GM19023 (cell line): ENCODE measurements at regions not wholly inside any gene's neighbourhood (a gene's known extent, or its start where the extent isn't known, plus 50 kb on each side); places are given as distances from the start of the nearest gene placed in this dataset.

Source experiments
- ATAC-seq: cut with Tn5 transposase; IDR thresholded peaks from one replicate; pipeline ENCODE4 v1.9.1; 2021; ENCODE audit warnings: mild to moderate bottlenecking, moderate library complexity; ENCODE audit not compliant: unreplicated experiment

DNA sequence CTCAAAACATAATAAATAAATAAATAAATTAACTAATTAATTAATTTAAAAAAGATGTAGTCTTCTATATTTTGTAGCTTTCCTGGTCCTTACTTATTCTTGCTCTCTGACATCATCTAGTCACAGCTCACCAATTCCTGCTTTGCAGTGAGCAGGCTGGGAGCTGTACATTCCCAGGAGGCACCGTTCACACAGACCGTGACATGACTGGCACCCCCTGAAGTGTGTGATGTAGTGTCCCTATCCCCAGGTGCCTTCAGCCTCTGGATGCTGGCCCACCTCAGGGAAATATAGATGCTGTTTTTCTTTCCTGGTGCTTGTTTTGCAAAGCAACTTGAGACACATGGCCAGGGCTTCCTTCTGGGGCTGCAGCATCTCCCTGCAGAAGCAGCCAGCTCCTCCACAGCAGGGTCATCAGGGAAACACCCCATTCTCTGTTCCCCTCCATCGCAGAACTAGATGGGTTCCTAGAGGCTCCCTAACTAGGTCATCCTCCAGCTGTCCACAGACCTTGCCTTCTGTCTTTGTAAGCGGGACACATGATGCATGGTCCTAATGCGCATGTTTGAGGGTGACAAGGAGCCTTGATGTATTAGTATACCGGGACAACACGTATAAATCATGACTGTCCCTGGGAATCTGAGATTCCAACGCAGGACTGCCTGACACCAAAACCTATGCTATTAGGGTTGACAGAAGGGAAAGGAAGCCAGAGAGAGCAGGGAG lies 76.4 kb downstream of the RHOB start:
- no peak for ATAC-seq

DNA sequence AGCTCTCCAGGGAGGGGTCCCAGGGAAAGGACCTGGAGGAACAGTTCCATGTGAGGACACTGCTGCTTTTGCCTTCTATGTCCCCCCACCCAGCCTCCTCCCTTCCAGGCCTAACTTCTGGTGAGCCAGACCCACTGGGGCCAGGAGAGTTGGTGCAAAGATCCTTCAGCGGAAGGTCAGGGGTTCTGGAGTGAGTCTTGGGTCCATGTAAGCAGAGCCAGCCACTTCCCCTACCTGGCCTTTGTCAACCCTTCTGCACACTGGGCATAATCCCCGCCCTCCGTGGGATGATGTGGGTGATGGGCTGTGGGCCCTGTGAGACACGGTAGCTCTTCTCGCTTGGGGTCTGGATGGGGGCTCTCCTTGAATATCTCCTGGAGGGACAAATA lies 76.9 kb downstream of the RHOB start:
- ATAC-seq, result no peak

DNA sequence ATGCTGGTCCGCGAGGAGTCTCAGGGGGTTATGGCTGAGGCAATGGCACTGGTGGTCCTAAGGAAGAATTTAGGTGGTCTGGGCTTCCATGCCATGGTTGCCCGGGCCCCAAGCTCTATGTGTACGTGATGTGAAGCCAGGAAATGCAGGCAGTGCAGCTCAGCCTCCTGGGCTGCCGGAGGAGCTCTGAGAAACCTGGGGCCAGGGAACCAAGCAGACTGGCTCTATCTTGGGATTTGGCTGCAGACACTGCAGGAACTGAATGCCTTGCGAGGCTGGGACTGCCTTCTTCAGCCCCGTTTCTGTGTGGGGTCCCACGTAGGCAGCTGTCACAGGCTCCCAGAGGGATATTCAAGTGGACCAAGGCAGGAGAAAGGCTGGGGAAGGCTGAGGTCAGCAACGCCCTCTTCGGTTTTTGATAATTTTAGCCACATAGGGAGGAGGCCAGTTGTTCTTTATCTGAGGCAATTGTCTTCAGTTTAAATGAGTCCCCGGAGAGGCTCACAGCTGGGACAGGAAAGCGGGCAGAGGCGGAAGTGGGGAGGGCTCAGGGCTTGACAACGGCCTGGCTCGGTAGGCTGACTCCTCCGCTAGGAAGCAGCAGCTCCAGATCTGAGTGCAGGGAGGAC lies 77.7 kb downstream of the RHOB start:
- peak; percentile 76 for ATAC-seq

DNA sequence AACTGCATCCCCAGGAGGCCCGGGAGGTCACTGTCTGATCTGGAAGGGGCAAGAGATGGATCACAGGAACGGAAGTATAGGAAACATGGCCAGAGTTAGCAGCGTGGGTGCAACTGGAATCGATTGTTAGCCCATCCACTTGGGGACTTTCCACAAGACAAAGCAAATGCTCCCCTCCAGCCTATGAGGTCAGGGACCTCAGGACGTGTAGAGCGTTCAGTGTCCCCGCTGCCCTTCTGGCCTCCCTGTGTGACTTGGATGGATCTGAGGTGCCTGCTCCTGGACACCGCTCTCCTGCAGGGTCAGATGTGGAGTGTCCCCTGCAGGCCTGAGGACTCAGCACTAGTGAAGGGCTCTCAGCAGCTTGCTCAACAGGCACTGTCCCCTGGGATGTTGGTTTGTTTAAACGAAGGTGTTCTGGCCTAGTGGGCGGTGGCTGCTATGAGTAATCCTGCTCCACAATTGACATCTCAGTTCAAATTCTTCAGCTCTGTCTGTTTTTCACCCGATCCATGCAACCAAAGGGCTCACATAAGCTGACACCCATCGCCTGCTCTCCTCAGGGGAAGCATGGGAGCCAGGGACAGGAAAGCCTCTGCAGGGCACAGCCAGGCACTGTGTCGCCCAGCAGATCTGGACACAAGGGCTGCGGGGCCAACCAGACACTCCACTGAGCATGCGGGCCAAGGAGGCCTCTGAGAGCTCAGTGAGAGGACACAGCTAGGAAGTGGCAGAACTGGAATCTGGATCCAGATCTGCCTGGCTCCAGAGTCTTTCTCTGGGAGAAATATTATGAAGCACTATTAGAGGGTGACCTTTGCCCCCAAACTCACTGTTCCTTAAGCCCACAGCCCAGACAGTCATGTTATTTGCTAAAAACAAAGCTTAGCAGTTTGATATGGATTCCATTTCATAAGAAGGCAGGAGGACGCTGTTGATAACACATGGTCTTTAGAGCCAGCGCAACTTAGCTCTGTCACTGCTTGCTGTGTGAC lies 78.5 kb downstream of the RHOB start:
- ATAC-seq, result peak; percentile 89

DNA sequence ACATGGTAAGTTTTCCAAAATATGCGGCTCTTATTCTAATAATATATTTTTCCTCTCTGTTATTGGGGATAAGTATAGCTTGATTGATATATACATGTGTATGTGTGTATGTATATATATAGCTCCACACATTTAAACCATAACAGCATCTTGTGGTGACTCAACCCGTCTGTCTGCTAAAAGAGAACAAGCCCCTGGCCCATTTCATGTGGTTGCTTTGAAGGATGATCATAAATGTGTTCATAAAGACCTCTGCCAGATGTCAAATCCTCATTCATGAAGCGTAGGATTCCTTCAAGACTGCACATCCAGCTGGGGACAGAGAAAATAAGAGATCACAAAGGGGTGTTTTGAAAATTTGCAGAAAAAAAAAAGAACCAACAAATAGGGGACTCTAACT lies 79.3 kb downstream of the RHOB start:
- ATAC-seq, result no peak

DNA sequence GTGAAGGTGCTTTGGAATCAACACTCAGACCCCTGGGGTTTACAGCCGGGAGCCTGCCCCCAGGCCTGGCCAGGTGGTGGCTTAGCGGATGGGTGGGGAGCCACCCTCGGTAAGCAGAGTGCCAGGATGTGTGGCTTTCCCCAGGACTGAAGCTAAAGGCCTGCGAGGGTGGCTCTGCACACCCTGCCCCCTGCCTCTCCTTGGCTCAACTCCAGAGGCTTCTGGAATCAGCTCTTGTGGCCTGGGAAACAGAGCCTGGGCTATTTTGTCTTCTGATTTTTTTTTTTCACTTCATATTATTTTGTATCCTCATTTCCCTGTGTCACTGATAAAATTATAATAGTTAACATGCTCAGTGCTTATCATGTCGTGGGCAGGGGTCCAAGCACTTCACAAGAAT lies 79.8 kb downstream of the RHOB start:
- ATAC-seq, result no peak

DNA sequence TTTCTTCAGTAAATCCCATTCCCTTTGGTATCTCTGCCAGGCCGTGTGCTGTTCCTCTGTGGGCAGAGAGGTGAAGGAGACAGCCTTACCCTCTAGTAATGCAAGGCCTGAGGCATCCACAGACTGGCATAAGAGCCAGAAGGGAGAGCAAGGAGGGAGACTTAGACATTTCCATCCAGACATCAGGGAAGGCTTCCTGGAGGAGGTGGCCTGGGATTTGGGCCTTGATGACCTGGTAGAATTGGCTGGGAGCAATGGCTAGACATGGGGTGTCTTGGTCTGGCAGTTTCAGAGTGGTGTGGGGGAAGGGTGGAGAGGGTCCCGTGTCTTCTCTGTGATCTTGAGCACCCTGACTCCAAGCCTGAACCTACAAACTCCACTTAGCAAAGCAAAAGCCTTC lies 81.8 kb downstream of the RHOB start:
- ATAC-seq, result no peak

DNA sequence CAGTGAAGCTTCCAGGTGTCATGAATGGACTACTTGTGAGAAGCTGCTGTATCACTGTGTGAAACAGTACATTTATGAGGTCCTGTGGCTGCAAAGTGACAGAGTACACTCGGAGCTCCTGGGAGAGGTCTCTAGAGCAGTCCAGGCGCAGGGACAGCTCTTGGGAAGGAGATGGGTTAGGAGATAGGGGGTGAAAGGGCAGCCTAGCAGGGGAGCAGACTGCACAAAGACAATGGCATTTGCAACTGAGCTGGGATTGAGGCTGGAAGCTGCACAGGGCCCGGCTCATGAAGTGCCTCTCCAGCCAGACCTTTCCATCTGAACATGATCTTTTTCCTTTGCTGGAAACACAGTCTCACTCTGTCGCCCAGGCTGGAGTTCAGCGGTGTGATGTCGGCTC lies 83.6 kb downstream of the RHOB start:
- ATAC-seq, result no peak

DNA sequence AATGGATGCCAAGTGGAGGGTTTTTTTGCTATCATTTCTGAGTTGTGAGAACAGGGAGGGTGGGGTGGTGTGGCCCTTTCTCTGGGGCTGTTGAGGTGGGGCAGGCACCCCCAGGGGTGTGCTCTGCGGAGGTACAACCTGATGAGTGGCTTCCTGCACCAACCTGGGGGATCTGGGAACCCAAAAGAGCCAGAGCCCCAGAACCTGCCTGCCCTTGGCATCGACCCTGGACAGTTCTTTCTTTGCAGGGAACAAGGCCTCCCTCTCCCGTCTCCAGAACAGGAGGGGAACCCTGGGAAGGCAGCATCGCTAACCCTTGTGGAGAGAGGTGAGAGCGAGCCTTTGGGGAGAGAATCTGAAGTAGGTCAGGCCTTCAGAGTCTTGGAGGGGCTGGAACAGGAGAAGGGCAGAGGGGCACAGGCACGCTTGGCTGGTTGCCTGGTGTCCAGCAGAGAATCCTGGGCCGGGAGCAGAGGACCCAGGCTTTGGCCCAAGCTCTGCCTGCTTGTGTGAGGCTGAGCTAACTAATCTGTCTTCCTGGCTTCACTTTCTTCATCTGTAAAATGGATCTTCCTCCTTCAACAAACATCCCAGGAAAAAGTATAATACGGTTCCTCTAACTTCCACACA lies 84.9 kb downstream of the RHOB start:
- no peak for ATAC-seq

DNA sequence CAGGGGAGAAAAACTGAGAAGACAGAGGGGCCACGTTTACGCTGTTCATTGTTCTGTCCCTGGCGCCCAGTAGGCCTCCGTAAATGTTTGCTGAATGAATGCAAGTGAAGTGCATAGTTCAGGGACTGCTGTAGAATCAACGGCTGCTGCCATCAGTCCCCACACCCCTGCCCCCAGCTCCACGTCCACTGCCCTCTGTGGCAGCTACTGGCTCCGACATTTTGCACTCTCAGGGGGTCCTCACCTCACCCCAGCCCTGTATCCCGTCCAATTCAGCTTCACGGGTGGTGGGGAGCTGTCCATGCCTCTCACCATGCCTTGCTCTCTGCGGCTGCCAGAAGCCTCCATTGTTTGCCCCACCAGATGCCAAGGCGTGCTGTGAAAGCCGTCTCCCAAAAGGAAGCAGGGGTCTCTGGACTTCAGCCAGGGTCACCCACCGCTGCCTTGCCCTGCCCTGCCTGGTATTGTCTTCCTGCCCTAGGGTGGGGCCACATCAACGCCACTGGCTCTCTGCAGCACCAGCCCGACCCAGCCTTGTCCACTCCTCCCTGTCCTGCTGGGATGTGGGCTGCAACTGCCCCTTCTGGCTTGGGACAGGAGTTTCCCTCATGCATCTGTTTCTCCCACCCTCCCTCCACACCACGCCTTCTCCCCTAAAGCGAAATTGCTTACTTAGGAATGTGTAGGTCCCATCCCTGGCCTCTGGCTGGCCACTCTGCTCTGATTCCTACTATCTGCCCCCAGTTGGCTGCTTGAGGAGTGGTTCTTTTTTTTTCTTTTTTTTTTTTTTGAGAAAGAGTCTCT lies 86.0 kb downstream of the RHOB start:
- ATAC-seq, result no peak

DNA sequence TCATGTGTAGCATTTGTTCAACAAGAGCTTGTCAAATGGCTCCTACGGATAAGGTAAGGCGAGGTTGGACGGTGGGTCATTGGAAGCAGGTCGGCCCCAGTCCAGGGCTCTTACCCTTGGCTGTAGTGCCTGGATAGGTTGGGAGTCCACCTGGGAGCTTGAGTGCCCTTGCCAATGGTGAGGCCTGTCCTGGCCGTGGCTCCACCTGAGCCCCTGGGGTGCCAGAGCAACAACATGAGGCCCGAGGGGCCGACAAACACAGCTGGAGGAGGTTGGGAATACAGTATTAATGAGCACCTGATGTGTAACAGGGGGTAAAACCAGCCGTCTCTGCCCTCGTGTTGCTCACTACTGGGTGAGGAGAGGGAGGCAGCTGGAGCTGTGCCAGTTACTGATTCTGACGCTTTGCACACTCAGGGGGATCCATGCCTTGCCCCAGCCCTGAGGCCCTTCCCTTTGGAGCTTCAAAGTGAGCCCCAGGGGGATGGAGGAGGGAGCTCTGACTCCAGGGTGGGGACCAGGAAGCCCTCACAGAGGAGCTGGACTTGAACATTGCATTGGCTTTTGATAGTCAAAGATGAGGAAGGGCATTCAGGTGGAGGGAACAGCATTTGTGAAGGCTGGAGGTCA lies 87.2 kb downstream of the RHOB start:
- no peak for ATAC-seq

DNA sequence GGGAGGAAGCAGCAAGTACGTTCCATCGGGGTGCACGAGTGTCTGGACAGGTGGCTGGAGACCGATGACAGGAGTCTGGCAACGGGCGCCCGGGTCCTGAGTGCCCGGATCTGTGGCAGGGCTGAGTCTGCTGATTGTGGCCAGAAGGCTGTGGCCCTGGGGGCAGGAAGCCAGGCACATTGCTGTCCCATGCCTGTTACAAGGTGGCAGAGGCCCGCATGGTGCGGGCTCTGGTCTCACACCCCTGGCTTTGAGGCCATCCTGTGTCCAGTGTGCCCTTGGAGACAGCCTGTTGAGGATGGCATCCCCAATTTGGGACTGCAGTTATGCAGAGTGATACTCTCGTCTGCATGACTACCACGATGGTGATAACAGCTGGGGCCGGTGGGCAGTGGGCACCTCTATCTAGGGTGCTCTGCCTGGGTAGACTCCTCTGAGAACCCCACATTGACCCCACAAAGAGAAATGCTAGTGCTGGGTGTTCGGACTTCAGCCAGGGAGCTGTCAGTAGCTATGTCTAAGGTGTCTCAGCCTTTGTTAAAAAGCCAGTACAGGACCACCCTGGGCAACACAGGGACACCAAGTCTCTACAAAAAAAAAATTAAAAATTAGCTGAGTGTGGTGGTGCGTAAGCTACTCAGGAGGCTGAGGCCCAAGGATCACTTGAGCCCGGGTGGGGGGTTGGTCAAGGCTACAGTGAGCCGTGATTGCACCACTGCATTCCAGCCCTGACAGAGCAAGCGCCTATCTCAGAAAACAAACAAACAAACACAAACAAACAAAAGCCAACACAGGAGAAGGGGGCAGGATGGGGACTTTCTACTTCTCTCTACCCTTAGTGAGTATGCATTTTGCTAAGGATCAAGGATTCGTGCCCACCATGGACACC lies 88.3 kb downstream of the RHOB start:
- no peak for ATAC-seq

DNA sequence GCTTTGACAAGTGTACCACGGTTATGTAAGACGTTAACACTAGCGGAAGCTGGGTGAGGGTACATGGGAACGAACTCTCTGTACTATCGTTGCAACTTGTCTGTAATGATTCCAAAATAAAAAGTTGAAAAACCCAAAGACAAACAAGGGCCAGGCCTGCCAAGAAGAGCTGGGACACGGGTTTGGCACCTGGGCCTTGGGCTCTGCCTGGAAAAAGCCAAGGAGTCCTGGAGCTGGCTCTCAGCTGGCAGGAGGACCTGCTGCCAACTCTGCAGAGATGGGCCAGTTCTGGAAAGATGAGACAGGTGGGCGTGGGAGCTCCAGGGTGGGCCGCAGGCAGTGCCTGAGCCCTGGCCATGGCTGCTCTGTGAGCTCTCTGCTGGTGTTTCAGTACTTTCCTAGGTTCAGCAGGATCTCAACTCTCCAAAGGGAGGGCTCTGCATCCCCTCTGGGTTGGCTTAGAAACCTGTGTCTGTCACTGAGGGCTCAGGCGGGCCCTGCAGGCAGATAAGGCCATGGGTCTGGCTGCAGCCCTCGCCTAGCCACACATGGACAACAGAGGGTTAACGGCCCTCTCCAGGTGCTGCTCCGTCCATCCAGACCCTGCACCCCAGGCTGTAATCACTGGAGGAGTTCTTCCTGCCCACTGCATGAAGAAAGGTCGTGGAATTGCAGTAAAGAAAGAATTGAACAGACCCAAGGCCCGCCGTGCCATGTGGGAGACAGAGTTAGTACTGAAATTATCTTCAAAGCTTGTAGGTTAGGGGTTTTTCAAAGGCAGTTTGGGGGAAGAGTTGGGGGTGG lies 89.9 kb downstream of the RHOB start:
- no peak for ATAC-seq

DNA sequence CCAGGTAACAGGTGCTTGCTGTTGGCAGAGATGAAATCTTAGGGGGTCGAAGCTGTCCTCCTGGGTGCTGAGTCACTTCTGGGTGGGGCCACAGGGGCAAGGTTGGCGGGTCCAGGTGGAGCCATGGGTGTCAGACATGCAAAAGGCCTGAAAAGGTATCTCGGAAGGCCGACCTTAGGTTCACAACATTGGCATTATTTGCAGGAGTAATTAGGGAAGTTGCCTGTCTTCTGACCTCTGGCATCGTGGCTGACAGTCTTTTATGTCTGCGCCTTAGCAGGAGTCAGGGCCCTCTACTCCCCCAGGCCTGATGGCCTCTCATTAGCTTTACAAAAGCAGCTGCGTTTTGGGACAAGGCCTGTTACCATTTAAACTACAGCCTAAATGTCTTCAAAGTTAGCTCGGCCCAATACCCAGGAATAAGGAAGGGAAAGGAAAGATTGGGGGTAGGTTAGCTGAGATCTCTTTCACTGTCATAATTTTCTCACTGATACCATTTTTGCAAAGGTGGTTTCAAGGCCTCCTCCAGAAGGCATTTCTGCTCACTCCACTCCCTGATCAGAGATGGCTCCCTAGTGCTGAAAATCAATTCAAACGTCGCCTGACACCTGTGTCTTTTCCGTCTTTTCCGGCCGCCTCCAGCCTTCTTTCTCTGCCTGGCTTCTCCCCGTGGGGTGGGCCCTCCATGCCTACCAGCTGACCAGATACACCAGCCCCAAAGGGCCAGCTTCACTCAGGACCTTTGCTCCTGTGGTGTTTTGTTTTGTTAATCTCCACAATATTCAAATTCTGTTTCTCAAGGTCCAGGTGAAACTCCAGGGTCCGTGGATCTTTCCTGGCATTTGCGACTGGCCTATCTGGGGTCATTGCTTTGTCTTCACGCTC lies 90.8 kb downstream of the RHOB start:
- no peak for ATAC-seq

DNA sequence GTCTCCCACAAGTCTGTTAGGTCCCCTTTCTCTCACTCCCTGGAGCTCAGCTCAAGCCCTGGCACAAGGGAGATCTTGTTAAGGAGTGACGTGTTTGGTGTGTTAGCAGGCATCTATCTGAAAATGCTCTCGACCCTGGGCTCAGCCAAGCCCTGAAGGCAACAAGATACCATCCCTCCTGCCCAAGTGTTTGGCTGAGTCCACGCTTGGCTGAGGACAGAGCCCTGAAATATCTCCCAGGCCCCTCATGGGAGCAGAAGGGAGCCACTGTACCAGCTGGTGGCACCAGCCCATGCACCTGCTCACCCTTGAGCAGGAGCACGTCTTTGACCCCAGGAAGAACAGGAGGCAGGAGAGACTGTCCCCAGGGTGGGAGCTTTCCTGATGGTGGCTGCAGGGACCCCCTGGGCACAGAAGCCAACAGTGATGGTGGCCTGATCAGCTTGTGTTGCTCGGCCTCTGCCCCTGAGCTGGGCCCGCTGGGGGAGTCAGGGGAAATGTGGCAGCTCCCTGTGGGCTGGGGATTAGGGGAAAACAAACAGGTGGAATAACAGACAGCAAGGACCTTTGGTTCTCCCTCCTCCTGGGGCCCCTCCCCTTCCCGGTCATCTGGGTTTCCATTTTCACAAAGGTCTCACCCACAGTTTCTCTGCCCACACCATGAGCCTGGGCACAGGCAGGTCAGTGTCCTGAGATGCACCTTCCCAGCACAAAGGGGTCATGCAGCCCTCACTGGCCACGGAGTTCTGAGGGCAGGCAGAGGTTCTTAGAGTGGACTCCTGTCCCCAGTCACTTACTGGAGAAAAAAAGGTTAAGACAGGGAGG lies 91.6 kb downstream of the RHOB start:
- ATAC-seq, result no peak

DNA sequence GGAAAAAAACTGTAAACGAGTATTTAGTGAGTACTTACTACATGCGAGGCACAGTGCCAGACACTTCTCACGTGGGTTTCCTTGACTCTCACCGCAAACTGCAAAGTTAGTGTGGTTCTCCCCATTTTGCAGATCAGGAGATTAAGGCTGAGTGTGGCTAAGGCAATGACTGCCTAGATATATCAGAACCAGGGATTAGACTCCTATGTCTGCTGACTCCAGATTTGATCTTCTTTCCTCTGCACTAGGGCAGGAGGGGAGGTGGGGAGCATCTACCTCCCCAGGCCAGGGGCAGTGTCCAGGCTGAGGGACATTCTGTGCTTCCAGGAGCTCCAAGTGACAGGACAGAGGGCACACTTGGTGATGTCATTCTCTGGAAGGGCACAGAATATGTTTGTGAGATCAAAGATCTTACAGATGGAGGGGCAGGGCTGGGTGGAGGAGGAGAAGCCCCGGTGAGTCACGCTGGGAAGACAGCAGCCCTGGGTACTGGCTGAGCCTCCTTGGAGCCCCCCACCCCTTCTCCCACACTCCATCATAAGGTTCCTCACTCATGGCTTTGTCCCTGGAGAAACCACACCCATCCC lies 92.4 kb downstream of the RHOB start:
- ATAC-seq, result no peak
